ENCODE measurements at regions not wholly inside any gene's neighbourhood (a gene's known extent, or its start where the extent isn't known, plus 50 kb on each side); places are given as distances from the start of the nearest gene placed in this dataset.

DNA sequence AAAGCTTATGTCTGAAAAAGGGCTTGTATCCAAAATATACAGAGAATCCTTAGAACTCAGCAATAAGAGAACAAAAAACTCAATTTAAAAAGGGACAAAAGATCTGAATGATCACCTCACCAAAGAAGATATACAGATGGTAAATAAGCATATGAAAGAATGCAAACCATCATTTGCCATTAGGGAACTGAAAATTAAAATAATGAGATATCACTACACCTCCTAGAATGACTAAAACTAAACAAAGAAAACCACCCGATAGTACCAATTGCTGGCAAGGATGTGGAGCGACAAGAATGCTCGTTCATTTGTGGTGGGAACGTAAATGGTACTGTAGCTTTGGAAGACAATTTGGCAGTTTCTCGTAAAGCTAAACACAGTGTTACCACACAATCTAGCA lies 66.9 kb upstream of the MPHOSPH6 start:
- DNase-seq: no peak
- no peak for TF ChIP-seq CTCF (IDR thresholded peaks at IDR 0.05; ENCODE audit: low read depth, low read length, missing control alignments)
- Histone ChIP-seq H3K27ac (no peak overlapping the region), H3K27me3 (replicated peaks) (peaks cover 1% of the 10 kb centered on the region), H3K36me3 (replicated peaks) (no peaks in the 10 kb centered on the region), H3K4me3 (ENCODE audit: low read depth, low read length) (no peak overlapping the region)
- in situ Hi-C loops (cut with HindIII; ENCODE audit: low pct_ligation_motif_present, low sequenced_read_pairs): loop anchor here (25.0 kb wide), 1 partner anchor 275 kb away; no protein-coding TSS in a partner anchor

- peaks cover 1% of the 10 kb centered on the region for H3K27me3 ChIP-seq (replicated peaks)
- no peaks in the 10 kb centered on the region for H3K36me3 ChIP-seq (replicated peaks)
- no peak overlapping the region for H3K27ac ChIP-seq
- no peak for TF ChIP-seq CTCF (IDR thresholded peaks at IDR 0.05; ENCODE audit: low read depth, low read length, missing control alignments)
- no peak for DNase-seq
- in situ Hi-C loops (cut with HindIII; ENCODE audit: low pct_ligation_motif_present, low sequenced_read_pairs): loop anchor here (25.0 kb wide), 1 partner anchor 274 kb away; no protein-coding TSS in a partner anchor
- no peak overlapping the region for H3K4me3 ChIP-seq (ENCODE audit: low read depth, low read length)
Measured at GRCh38 chr16:82236415-82236814, 66.4 kb upstream of the MPHOSPH6 start.

GRCh38 chr16:82232806-82233205 lies 62.8 kb upstream of the MPHOSPH6 start:
- DNase-seq: no peak
- no peak overlapping the region for H3K27ac ChIP-seq
- in situ Hi-C loops (cut with HindIII; ENCODE audit: low pct_ligation_motif_present, low sequenced_read_pairs): loop anchor here (25.0 kb wide), 1 partner anchor 271 kb away; no protein-coding TSS in a partner anchor
- H3K36me3 ChIP-seq (replicated peaks): no peaks in the 10 kb centered on the region
- no peak for TF ChIP-seq CTCF (IDR thresholded peaks at IDR 0.05; ENCODE audit: low read depth, low read length, missing control alignments)
- H3K27me3 ChIP-seq (replicated peaks): peaks cover 1% of the 10 kb centered on the region
- H3K4me3 ChIP-seq (ENCODE audit: low read depth, low read length): no peak overlapping the region

GRCh38 chr16:82231008-82231787 lies 61.2 kb upstream of the MPHOSPH6 start:
- no peak for TF ChIP-seq CTCF (IDR thresholded peaks at IDR 0.05; ENCODE audit: low read depth, low read length, missing control alignments)
- no peak overlapping the region for H3K27ac ChIP-seq
- no peak overlapping the region for H3K4me3 ChIP-seq (ENCODE audit: low read depth, low read length)
- H3K27me3 ChIP-seq (replicated peaks): peaks cover 3% of the 10 kb centered on the region
- in situ Hi-C loops (cut with HindIII; ENCODE audit: low pct_ligation_motif_present, low sequenced_read_pairs): loop anchor here (25.0 kb wide), 1 partner anchor 269 kb away; no protein-coding TSS in a partner anchor
- DNase-seq: no peak
- no peaks in the 10 kb centered on the region for H3K36me3 ChIP-seq (replicated peaks)

DNA sequence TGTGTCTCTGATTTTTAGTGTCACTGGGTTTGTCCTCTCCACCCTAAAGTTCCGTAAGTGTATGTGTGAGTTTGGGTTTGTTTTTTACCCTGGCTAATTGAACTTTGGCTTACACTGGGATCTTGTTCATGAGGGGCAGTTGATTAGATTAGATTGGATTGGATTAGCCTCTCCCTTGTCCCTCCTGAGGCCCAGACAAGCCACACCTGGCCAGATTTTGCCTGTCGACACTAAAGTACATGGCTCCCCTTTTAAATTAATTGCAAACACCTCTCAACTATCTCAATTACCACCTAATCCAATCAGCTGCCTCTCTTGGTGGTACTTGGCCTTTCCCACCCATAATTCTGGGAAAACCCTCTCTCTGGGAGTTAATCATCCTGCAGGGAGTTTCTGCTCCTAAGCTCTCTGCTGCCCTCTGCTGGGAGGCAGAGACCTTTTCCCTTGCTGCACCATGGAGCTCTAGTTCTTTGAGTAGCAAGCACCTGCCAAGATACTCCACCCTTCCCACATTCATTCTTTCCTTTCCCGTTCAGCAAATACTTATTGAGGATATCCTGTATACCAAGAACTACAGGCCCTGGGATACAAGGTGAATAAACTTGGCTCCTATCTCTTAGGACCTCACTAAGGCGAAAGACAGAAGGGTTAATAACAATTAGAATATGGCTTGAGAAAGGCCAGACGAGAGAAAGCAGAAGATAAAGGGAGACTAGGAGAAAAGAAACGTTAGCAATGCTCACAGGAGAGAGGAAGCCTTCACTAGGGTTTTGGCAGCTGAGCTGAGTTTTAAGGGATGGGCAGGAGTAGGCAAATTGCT lies 60.0 kb upstream of the MPHOSPH6 start:
- no peak overlapping the region for H3K4me3 ChIP-seq (ENCODE audit: low read depth, low read length)
- H3K27me3 ChIP-seq (replicated peaks): peaks cover 6% of the 10 kb centered on the region
- no peak overlapping the region for H3K27ac ChIP-seq
- in situ Hi-C loops (cut with HindIII; ENCODE audit: low pct_ligation_motif_present, low sequenced_read_pairs): loop anchor here (25.0 kb wide), 1 partner anchor 268 kb away; no protein-coding TSS in a partner anchor
- TF ChIP-seq CTCF (IDR thresholded peaks at IDR 0.05; ENCODE audit: low read depth, low read length, missing control alignments): peak; percentile 99
- DNase-seq: peak; percentile 55
- no peaks in the 10 kb centered on the region for H3K36me3 ChIP-seq (replicated peaks)
